ENCODE measurements at regions not wholly inside any gene's neighbourhood (a gene's known extent, or its start where the extent isn't known, plus 50 kb on each side); places are given as distances from the start of the nearest gene placed in this dataset.

DNA sequence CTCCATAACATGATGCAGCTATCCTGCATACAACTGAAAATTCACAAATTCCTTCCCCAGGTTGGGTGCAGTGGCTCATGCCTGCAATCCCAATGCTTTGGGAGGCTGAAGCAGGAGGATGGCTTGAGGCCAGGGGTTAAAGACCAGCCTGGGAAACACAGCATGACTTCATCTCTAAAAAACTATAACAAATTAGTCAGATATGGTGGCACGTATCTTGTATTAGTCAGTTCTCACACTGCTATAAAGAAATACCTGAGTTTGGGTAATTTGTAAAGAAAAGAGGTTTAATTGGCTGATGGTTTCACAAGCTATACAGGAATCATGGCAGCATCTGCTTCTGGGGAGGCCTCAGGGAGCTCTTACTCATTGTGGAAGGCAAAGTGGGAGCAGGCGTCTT lies 56.4 kb upstream of the DAPK1 start:
- Mint-ChIP-seq H3K27ac (no peak overlapping the region), H3K4me3 (no peak overlapping the region), H3K36me3 (ENCODE audit: low read depth) (no peaks in the 10 kb centered on the region), H3K27me3 (no peaks in the 10 kb centered on the region), H3K9me3 (no peaks in the 10 kb centered on the region), H3K4me1 (no peaks in the 10 kb centered on the region)
- ChIA-PET POLR2A (no interaction called here), CTCF (no interaction called here)
- no peak for DNase-seq

DNA sequence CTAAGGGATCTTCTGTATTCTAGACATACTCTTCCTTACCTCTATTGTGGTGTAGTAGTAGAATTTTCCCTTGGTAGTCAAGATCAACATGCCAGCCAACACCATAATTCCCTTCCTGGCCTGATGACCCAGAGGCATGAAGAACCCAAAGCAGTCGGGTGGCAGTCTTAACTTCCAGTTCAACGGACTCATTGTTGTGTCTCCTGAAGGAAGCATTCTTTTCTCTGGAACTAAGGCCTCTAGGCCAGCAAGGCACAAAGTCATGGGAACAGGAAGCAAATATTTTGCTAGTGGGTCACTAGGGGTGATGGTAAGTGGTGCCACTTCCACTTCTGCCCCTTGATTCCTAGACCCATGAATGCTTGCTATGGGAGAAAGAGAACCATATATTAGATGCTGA lies 55.2 kb upstream of the DAPK1 start:
- ChIA-PET CTCF (no interaction called here), POLR2A (no interaction called here)
- no peak for DNase-seq
- Mint-ChIP-seq H3K9me3 (peaks cover 5% of the 10 kb centered on the region), H3K27ac (no peak overlapping the region), H3K27me3 (no peaks in the 10 kb centered on the region), H3K4me1 (no peaks in the 10 kb centered on the region), H3K36me3 (ENCODE audit: low read depth) (no peaks in the 10 kb centered on the region), H3K4me3 (no peak overlapping the region)

DNA sequence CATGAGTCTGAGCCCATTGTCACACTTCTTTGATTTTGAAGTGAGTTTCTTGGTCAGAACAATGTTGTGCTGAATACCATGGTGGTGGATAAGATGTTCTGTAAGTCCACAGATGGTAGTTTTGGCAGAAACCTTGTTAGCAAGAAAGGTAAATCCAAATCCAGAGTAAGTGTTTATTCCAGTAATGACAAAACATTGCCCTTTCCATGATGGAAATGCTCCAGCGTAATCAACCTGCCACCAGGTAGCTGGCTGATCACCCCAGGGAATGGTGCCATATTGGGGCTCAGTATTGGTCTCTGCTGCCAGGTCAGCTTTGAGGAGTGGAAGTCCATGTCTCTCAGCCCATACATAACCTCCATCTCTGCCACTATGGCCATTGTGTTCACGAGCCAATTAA lies 54.7 kb upstream of the DAPK1 start:
- H3K4me1 Mint-ChIP-seq, result no peaks in the 10 kb centered on the region
- POLR2A ChIA-PET, result no interaction called here
- no peaks in the 10 kb centered on the region for H3K36me3 Mint-ChIP-seq (ENCODE audit: low read depth)
- H3K4me3 Mint-ChIP-seq, result no peak overlapping the region
- CTCF ChIA-PET, result no interaction called here
- H3K27ac Mint-ChIP-seq, result no peak overlapping the region
- peaks cover 5% of the 10 kb centered on the region for H3K9me3 Mint-ChIP-seq
- H3K27me3 Mint-ChIP-seq, result no peaks in the 10 kb centered on the region
- DNase-seq, result no peak

GRCh38 chr9:87443461-87443860 lies 54.2 kb upstream of the DAPK1 start:
- Mint-ChIP-seq H3K27me3 (no peaks in the 10 kb centered on the region), H3K36me3 (ENCODE audit: low read depth) (no peaks in the 10 kb centered on the region), H3K27ac (no peak overlapping the region), H3K9me3 (peaks cover 5% of the 10 kb centered on the region), H3K4me1 (no peaks in the 10 kb centered on the region), H3K4me3 (no peak overlapping the region)
- ChIA-PET POLR2A (no interaction called here), CTCF (no interaction called here)
- no peak for DNase-seq

- no peaks in the 10 kb centered on the region for H3K36me3 Mint-ChIP-seq (ENCODE audit: low read depth)
- DNase-seq, result no peak
- ChIA-PET CTCF (no interaction called here), POLR2A (no interaction called here)
- no peaks in the 10 kb centered on the region for H3K27me3 Mint-ChIP-seq
- H3K9me3 Mint-ChIP-seq, result peaks cover 5% of the 10 kb centered on the region
- no peak overlapping the region for H3K4me3 Mint-ChIP-seq
- no peak overlapping the region for H3K27ac Mint-ChIP-seq
- no peaks in the 10 kb centered on the region for H3K4me1 Mint-ChIP-seq
Observed at GRCh38 chr9:87445646-87446045, 52.0 kb upstream of the DAPK1 start.

DNA sequence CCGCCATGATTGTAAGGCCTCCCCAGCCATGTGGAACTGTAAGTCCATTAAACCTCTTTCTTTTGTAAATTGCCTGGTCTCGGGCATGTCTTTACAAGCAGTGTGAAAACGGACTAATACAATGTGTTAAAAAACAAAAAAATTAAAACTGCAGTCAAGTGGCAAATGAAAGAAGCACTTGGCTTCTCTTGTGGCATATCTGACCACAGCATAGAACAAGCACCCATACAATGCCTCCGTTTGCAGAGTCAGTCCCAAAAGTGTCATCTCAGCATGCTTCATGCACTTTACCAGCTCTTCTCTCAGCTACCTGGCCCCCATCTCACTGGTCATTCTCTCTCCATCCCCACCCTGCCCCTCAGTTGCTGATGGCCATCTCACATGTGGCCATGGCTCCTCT lies 51.1 kb upstream of the DAPK1 start:
- Mint-ChIP-seq H3K36me3 (ENCODE audit: low read depth) (no peaks in the 10 kb centered on the region), H3K27me3 (no peaks in the 10 kb centered on the region), H3K9me3 (peaks cover 5% of the 10 kb centered on the region), H3K27ac (no peak overlapping the region), H3K4me3 (no peak overlapping the region), H3K4me1 (no peaks in the 10 kb centered on the region)
- CTCF ChIA-PET, result no interaction called here
- no peak for DNase-seq
- POLR2A ChIA-PET, result no interaction called here

DNA sequence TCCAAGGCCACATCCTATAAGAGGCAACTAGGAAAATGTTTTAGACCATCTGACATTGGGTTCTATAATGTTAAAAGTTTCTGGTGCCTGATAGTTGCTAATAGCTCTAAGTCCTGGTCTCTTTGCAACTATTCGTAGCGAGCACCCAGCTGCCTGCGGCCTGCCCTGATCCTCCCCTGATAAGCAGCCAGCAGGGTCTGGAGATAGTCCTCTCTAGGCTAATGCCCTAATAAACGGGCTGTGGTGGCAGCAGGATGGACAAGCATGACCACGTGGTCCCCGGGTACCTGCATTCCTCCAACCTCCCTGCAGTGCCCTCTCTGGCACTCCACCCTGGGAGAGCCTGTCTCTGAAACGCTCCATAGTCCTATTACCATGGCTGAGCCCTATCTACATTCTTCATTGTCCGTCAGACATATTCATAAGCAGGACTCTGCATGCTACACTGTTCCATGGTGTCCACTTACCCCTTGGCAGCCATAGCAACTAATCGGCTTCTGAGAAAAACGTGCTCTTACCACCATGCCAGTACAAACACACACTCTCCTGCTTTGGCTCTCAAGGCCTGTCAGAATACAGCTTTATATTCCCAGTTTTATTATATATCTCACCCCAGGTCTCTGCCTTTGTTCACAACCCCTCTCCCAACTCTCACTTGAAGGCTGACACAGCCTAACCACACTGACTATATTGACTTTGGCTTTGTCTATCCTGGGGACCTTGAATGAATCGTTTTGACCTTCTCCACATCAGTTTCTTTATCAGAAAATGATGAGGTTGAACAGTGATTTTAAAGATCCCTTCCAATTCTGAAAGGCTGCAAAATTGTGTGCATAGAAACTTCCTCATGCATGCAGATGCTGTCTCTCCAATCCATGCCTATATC lies 49.9 kb upstream of the DAPK1 start:
- no peaks in the 10 kb centered on the region for H3K36me3 Mint-ChIP-seq (ENCODE audit: low read depth)
- H3K4me1 Mint-ChIP-seq, result no peaks in the 10 kb centered on the region
- no peaks in the 10 kb centered on the region for H3K27me3 Mint-ChIP-seq
- H3K27ac Mint-ChIP-seq, result no peak overlapping the region
- H3K4me3 Mint-ChIP-seq, result no peak overlapping the region
- DNase-seq, result no peak
- peaks cover 5% of the 10 kb centered on the region for H3K9me3 Mint-ChIP-seq
- CTCF ChIA-PET, result no interaction called here
- POLR2A ChIA-PET, result no interaction called here

Measured in activated CD4-positive, alpha-beta memory T cell treated with anti-CD3 and anti-CD28 coated beads, Interleukin-2, amount 10 ng/mL, durations not matched to agents 7 days and 5 days (primary cell).